HG02870 (cell line): ENCODE measurements at regions not wholly inside any gene's neighbourhood (a gene's known extent, or its start where the extent isn't known, plus 50 kb on each side); places are given as distances from the start of the nearest gene placed in this dataset.

Source experiments
- ATAC-seq: cut with Tn5 transposase; IDR thresholded peaks from one replicate; pipeline ENCODE4 v1.9.1; 2021; ENCODE audit warnings: mild to moderate bottlenecking, moderate library complexity; ENCODE audit not compliant: unreplicated experiment

GRCh38 chr11:116132273-116132978, 628.2 kb upstream of the CADM1 start:
- ATAC-seq: no peak

GRCh38 chr11:116130122-116130521, 625.9 kb upstream of the CADM1 start:
- no peak for ATAC-seq

GRCh38 chr11:116129456-116129855, 625.2 kb upstream of the CADM1 start:
- ATAC-seq: no peak

- no peak for ATAC-seq
Measured at GRCh38 chr11:116126562-116126961, 622.3 kb upstream of the CADM1 start.

DNA sequence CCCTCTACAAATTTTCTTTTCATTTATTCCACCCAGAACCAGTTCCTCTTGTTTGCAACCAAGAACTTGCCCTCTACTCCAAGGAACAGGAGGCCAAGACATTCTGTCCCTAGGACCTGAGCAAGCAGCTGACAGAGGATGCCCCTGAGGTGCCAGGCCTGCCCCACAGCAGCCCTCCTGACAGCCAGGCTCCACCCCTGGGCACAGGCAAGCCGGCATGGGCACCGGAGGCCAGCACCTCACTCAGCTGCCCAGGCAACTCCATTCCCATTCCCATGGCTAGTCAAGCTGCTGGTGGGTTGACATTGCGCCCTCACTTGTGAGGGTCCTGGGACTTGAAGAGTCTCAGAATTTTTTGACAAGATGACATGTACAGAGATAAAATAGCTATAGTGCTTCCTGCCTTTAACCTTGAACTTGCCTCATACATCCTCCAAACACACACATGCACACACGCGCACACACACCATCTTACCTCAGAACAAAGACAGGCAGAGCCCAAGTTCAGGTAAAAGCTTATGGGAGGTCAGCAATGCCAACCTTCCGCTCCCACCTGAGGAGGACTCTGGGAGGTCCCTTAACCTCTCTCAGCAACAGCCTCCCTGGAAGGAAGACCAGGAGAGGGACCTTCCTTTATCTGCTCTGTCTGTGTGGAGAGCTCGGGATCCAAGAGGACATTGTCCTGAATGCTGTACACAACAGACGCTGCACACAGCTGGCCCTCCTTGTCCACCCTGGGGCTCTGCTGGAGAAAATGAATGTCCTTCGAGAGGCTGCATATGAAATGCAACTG, 620.9 kb upstream of the CADM1 start:
- no peak for ATAC-seq

DNA sequence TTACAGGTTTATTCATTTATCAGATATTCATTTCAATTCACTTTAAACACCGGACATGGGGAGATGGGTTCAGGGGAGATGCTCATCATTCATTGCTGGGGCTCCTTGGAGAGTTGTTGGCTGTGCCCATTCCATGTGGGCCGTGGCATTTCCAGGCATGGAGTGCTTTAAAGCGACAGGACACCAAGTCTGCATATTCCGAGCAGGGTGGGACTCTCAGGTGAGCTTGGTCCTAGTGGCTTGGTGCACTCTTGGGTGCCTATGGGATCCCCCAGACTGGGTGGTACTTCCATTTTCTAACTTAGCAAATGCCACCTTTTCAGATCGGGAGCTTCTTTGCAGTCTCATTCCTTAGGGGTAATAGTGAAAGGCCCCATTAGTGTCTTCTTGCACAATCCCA, 619.5 kb upstream of the CADM1 start:
- ATAC-seq: no peak

GRCh38 chr11:116122697-116123472, 618.7 kb upstream of the CADM1 start:
- ATAC-seq: no peak

DNA sequence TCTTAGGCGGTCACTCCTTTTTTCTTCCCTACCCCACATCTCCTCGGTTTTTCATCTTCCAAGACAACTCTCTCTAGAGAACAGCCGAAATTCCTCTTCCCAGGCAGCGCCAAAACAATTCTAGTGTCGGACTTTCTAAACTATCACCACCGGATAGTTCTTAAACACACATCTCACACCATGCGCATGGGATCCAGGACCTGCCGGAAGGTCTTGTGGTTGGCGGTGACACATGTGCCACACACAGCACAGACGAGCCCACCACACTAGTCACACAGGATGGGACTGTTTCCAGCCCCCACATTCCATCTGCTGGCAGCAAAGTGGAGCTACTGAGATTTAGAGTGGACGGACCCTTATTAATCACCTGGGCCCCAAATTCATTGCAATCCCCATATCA, 614.9 kb upstream of the CADM1 start:
- ATAC-seq: no peak

DNA sequence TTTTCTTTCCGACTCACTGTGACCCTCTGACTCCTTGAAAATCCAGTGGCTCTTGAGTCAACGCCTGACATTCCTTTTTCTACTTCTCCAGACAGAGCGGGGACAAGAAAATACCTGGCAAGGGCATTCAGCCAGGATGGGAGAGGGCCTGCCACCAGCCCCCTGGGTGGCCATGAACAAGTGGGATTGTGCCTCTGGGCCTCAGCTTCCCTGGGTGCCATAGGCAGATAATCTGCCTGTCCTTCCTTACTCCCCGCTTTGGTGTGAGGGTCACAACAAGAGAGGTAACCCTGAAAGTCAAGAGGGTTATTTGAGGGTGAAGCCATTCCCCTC, 613.9 kb upstream of the CADM1 start:
- ATAC-seq: no peak

GRCh38 chr11:116117331-116118137, 613.3 kb upstream of the CADM1 start:
- no peak for ATAC-seq

GRCh38 chr11:116115801-116116200, 611.6 kb upstream of the CADM1 start:
- ATAC-seq: no peak

DNA sequence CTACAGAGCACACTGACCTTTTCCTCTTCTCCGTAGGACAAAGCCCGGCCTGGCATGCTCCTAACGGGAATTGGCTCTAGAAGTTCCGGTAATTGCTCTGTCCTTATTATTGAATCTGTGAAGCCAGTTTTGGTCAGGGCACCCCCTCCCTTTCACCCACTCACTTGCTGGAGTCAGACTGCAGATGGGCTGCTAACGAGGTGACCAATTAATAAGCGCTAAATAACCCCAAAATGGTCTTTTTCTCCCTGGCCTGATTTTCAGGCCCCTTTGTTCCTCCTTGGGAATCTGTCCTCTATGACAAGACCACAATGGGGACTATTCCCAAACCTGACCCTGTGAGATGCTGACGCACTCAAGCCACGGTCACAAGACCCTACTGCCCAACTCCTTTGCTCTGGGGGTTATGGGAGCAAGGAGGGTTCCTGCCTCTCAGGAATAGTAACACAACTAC, 610.0 kb upstream of the CADM1 start:
- no peak for ATAC-seq

GRCh38 chr11:116112087-116112935, 608.1 kb upstream of the CADM1 start:
- ATAC-seq: no peak

DNA sequence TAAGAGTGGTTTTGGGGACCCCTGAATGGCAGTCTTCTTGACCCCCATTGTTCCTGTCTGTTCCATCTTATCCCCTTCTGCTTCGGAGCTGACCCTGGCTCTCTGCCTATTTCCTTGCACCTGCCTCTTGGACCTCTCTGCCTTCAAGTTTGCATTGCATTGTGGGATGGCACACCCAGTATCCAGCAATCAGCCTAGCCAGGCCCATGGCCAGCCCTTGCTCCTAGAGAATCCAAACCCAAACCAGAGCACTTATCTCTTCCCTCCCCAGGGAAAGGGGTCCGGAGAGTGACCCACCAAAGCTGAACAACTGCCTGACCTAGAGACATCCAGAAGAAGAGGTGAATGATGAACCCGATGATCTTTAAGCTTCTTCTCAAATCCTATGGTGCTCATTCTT, 607.3 kb upstream of the CADM1 start:
- no peak for ATAC-seq

- no peak for ATAC-seq
Measured at GRCh38 chr11:116110802-116111201, 606.6 kb upstream of the CADM1 start.

DNA sequence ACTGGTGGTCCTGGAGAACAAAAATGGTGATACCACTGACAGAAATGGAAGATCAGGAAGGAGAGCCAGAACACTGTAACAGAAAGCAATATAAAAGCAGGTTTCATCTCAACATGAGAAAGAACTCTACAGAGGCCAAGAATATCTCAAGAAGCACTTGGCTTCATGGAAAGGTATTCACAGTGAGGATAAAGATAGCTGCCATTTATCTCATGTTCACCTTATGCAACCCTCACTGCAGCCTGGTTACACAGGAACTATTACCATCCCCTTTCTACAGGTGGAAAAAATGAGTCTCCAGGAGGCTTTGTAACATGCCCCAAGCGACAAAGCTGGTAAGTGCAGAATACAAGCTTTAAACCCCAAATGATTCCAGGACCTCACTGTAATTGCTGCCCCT, 606.1 kb upstream of the CADM1 start:
- ATAC-seq: no peak

DNA sequence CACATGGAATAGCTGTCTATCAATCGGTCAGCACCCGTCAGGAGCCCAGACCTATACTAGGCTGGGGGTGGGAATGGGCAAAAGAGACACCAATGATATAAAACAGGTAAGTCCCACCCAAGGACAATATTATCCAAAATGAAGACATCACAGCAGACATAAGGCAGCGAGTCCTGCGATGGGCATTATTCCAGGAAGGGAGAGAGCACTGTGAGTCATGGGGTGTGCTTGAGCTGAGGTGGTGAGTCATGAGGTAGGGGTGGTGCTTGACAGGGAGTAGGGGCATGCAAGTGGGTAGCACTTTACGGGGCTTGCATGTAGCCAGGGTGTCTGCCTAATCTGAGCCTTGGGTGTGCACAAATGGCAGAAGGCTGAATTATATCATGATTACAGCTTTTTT, 605.0 kb upstream of the CADM1 start:
- ATAC-seq: no peak

DNA sequence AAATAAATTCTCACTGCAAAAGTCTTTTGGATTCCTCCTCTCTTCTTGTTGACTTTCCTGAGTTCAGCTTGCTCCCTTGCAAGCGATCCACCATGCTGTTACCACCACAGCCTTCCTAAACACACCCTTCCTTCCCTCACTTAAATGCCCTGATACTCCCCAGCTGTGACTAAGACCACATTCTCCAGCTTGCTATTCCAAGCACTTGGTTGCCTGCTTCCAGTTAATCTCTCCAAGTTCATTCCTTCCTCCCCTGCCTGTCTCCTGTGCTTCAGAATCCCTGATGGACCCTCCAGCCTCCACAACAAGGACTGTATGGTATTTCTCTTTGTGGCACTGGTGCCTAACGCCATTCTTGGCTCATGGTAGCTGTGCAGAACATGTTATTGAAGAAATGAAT, 603.9 kb upstream of the CADM1 start:
- no peak for ATAC-seq

DNA sequence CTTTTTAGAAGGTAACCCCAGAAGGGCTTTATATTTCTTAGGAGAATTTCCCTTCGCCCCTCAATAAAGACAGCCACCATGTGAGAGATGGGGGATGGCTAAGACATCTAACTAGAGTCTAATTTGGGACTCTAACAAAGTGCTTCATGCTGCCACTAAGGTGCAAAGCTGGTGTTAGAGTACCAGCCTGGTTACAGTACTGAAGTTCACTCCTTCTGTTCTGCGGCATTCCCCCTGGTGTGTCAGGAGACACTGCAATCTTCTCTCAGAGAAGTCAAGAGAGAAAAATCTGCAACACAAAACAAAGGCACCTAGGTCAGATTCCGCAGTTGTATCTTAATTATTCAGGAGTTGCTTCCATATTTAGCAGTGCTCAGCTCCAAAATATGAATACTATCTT, 603.0 kb upstream of the CADM1 start:
- ATAC-seq: no peak
